Fibroblast of mammary gland (primary cell): ENCODE measurements at regions not wholly inside any gene's neighbourhood (a gene's known extent, or its start where the extent isn't known, plus 50 kb on each side); places are given as distances from the start of the nearest gene placed in this dataset.

Experiments used
- DNase-seq: peaks from one replicate; pipeline ENCODE4 v3.0.0-alpha.2; 2010; ENCODE audit warnings: low read depth
- H3K4me3 ChIP-seq: 2 replicates; pipeline ENCODE4 v1.5.1; 2011; ENCODE audit warnings: low read depth, mild to moderate bottlenecking, low read length, moderate library complexity; ENCODE audit not compliant: control insufficient read depth
- TF ChIP-seq, protein P1 (sequence below): conservative IDR thresholded peaks from 2 replicates; pipeline ENCODE4 v1.5.1; 2011; ENCODE audit warnings: low read depth, low read length, inconsistent platforms; ENCODE audit not compliant: control insufficient read depth, insufficient read depth

DNA sequence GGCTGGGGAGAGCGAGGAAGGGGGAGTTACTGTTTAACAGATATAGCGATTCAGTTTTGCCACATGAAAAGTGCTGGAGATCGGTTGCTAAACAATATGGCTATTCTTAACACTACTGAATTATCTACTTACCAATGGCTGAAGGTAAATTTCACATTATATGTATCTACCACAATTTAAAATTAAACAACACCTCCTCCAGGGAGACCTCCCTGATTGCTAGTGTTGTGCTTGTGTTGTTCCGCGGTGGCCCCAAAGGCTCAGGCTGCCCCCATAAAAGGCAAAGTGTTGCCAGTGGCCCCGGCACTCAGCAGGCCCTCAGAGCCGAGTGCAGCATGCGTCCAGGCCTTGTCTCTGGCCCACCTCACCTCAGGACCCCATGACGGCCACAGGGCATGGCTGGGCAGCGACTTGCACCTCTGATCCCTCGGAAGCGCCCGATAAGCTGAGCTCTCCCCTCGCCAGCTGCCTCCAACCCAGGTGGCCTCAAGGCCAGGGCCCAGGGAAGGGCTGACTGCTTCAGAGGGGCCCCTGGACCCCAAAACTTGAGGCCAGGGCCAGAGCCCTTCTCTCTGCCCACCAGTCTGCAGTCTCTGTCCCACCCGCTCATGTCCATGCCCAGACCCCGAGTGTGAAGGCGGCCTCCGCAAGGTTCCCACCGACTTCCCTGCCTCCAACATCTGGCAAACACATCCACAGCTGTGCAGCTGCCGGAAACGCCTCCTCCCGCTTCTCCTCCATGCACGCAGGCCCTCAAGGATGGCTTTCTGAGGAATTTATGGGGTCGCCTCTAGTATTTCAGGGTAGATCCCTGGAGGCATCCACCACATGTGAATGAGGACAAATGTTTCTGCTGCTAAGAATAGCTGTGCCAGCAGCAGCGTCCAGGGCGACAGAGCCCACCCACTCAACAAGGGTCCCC lies 60.0 kb downstream of the NCOR2 start:
- TF ChIP-seq, protein P1, sequence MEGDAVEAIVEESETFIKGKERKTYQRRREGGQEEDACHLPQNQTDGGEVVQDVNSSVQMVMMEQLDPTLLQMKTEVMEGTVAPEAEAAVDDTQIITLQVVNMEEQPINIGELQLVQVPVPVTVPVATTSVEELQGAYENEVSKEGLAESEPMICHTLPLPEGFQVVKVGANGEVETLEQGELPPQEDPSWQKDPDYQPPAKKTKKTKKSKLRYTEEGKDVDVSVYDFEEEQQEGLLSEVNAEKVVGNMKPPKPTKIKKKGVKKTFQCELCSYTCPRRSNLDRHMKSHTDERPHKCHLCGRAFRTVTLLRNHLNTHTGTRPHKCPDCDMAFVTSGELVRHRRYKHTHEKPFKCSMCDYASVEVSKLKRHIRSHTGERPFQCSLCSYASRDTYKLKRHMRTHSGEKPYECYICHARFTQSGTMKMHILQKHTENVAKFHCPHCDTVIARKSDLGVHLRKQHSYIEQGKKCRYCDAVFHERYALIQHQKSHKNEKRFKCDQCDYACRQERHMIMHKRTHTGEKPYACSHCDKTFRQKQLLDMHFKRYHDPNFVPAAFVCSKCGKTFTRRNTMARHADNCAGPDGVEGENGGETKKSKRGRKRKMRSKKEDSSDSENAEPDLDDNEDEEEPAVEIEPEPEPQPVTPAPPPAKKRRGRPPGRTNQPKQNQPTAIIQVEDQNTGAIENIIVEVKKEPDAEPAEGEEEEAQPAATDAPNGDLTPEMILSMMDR = no peak
- DNase-seq = peak; percentile 70
- no peak overlapping the region for H3K4me3 ChIP-seq

DNA sequence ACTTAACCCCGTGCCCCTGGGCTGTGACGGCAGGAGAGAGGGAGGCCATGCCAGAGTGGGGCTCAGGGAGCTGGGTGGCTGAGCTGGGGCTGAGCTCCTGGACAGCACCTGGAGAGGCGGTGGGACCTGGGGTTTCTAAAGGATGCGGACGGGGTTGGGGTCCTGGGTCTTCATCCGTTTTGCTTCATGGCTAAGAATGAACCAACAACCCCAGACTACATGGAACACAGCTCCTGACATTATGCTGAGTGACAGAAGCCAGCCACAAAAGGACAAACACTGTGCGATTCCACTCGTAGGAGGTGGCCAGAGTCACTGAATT lies 60.6 kb downstream of the NCOR2 start:
- no peak for DNase-seq
- H3K4me3 ChIP-seq = no peak overlapping the region
- TF ChIP-seq, protein P1 = no peak

DNA sequence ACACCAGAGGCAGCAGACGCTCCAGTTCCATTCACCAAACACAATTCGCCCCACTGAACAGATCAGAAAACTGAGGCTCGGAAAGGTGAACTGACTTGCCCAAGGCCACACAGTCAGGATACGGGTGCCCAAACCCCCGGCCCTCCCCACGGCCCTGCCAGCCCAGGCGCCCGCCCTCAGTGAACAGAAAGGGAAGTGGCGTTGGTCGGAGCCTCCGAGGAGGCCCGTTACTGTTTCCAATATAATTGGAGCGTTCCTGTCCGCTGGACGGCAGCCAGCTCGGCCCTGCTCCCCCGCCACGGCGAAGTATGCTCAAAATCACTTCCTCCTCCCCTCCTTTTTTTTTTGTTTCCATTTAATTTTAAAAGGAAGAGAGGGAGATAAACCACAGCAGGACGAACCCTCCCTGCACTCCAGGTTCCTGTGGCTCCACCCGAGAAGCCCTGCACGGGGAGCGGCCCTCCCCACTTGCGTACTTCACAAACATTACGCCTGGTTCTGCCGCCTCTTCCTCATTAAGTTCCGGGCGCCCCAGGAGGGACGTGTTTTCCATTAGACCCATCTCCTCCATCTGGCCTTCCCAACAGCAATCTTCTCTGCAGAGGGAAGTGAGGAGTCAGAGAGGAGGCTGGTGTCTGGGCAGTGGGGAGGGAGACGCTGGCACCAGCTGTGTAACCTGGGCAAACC lies 61.1 kb downstream of the NCOR2 start:
- H3K4me3 ChIP-seq = no peak overlapping the region
- DNase-seq = peak; percentile 64
- TF ChIP-seq, protein P1 = no peak

DNA sequence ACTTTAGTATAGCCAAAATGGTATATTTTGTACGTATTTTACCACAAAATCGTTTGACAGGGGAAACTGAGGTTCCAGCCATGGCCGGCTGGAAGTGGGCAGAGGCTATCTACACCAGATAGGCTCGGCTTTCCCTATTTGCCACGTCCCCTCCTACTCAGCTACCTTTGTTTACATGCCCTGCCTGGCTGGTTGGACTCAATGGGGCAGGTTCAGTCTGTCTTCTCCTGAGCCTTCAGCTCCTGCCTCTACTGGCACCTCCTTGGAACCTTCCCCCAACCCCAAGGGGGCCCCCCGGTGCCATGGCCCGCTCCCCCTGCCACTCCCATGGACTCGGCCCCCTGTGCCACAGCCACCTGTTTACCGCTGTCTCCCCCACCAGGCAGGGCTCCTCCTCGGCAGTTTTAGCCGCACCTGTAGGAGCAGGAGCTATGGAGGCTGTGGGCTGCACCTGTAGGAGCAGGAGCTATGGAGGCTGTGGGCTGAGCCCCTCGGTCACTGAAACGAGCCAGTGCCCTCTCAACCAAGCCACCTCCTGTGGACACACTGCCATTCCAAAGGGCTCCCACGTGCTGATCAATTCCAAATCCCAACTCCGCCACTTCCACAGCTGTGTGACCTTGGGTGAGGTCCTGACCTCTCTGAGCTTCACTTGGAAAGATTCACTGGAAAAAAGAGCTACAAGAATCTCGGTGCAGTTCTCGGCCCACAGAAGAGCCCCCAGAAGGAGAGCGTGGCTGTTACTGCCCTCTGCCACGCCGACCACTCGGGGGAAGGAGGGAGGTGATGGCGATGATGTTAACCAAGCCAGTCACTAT lies 62.2 kb downstream of the NCOR2 start:
- no peak overlapping the region for H3K4me3 ChIP-seq
- TF ChIP-seq, protein P1 = no peak
- DNase-seq = no peak

DNA sequence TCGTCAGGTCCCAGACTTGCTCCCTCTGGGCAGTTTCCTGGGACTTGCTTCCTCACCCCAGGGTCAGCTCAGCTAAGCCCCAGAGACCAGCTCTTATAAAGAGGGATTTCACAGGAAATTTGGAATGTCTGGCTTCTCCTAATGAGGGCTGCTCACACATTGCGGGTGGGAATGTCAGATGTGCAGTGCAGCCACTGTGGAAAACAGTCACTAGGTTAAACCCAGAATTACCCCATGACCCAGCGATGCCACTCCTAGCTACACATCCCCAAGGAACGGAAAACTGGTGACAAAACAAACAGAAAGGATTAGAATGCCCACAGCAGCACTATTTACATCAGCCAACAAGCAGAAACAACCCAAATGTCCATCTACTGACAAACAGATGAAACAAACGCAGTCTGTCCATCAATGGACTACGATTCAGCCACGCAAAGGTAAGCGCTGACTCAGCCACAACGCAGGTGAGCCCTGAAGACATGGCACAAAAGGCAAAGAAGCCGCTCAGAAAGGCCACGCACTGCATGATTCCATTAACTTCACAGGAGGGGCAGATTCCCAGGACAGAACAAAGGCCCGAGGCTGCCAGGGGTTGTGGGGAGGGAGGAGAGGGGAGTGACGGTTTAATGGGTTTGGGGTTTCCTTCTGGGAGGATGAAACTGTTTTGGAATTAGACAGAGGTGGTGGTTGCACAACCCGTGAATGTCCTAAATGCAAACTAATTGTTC lies 63.0 kb downstream of the NCOR2 start:
- TF ChIP-seq, protein P1 = no peak
- DNase-seq = no peak
- no peak overlapping the region for H3K4me3 ChIP-seq

DNA sequence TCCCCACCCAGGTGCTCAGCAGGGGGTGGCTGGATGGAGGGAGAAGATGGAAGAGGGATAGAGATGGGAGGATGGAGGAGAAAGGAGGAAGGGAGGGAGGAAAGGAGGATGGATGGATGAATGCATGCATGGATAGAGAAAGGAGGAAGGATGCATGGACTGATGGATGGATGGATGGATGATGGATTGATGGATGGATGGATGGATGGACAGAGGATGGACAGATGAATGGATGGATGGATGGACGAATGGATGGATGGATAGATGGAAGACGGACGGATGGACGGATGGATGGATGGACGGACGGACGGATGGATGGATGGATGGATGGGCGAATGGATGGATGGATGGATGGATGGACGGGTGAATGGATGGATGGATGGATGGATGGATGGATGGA lies 64.1 kb downstream of the NCOR2 start:
- TF ChIP-seq, protein P1 = no peak
- no peak for DNase-seq
- no peak overlapping the region for H3K4me3 ChIP-seq
